ENCODE measurements at regions not wholly inside any gene's neighbourhood (a gene's known extent, or its start where the extent isn't known, plus 50 kb on each side); places are given as distances from the start of the nearest gene placed in this dataset.
"Not testable (repeated sequence)": the region's sequence is repeated elsewhere in the genome, so short reads cannot be mapped to it uniquely, and the experiment has no call there.

DNA sequence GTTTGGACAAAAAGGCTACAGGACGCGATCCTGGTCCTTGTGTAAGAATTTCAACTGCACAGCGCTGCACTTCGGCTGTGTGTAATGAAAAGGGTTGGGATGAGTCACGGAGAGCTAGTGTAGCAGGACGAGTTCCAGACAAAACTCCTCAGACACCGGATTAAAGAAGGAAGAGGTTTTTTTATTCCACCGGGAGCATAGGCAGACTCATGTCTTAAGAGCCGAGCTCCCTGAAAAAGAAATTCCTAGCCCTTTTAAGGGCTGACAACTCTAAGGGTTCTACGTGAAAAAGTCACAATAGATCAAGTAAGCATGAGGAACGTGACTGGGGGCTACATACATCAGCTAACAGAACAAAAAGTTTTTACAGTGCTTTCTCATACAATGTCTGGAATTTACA lies 54.8 kb upstream of the FAM90A1 start:
- not testable (repeated sequence) for DNase-seq (ENCODE audit: low read depth)

- not testable (repeated sequence) for DNase-seq (ENCODE audit: low read depth)
These were observed 58.3 kb upstream of the FAM90A1 start for GRCh38 chr12:8285681-8286080.

DNA sequence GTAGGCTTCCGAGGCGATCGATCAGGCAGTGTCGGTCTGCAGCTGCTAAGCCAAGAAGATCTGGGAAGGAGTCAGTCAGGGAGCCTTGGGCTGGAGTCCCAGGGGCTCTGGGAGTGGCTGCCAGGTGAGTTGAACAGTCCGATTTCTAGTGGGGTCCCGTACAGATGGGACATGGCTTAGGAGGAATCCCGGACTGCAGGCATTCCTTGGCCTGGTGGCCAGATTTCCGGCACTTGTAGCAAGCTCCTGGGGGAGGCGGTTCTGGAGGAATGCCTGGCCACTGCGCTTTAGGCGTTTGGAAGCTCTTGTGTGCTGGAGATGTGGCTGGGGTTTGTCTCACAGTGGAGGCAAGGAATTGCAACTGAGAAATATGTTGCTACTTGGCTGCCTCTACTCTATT lies 64.3 kb upstream of the FAM90A1 start:
- not testable (repeated sequence) for DNase-seq (ENCODE audit: low read depth)

DNA sequence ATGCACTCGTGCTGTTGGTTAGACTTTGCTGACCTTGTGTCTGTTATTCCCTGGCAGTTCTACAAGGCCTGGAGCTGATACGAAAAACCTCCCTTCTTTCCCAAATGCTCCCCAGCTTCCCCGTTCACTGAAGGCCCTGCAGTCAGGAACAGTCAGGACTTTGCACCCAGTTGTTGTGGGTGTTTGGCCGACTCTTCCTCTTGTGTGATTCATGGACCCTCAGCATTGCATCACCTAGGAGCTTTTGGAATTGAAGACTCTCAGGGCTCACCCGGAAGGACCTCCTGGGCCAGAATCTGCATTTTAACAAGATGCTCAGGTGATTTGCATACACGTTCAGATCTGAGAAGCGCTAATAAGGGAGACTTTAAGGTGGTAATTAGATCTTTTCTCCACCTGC lies 67.2 kb upstream of the FAM90A1 start:
- DNase-seq (ENCODE audit: low read depth), result not testable (repeated sequence)

- DNase-seq (ENCODE audit: low read depth), result not testable (repeated sequence)
These were observed 81.2 kb upstream of the FAM90A1 start for GRCh38 chr12:8308611-8309010.

GRCh38 chr12:8315997-8316396 lies 88.6 kb upstream of the FAM90A1 start:
- DNase-seq (ENCODE audit: low read depth), result not testable (repeated sequence)

GRCh38 chr12:8317675-8318074 lies 90.3 kb upstream of the FAM90A1 start:
- not testable (repeated sequence) for DNase-seq (ENCODE audit: low read depth)

GRCh38 chr12:8320251-8320730 lies 92.9 kb upstream of the FAM90A1 start:
- peak; percentile 1 for DNase-seq (ENCODE audit: low read depth)

DNA sequence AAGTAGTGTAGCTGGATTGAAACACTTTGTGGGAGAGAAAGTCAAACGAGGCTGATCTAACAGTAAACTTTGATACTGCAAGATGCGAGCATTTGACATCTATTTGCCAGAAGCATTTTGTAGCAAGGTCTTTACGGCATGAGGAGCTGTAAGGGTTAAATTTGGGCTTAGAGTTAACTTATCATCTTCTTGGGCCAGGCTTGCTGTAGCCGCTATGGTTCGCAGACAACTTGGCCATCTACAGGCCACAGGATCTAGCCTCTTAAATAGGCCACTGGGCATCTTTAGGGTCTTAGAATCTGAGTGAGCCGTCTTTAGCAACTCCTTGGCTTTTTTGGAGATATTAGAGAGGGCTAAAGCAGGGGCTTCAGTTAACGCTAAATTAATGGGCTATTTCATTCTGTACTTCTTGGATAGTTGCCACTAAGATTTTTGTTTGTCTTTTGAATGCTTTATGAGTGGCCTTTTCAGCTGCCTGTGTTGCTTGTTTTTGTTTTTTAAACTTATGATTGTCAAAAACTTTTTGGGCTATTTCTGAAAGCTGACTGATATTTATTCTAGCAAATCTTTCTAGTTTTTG lies 93.5 kb upstream of the FAM90A1 start:
- not testable (repeated sequence) for DNase-seq (ENCODE audit: low read depth)

GRCh38 chr12:8325145-8325839 lies 97.9 kb upstream of the FAM90A1 start:
- DNase-seq (ENCODE audit: low read depth), result not testable (repeated sequence)

GRCh38 chr12:8328835-8329234 lies 101.4 kb upstream of the FAM90A1 start:
- DNase-seq (ENCODE audit: low read depth), result not testable (repeated sequence)

DNA sequence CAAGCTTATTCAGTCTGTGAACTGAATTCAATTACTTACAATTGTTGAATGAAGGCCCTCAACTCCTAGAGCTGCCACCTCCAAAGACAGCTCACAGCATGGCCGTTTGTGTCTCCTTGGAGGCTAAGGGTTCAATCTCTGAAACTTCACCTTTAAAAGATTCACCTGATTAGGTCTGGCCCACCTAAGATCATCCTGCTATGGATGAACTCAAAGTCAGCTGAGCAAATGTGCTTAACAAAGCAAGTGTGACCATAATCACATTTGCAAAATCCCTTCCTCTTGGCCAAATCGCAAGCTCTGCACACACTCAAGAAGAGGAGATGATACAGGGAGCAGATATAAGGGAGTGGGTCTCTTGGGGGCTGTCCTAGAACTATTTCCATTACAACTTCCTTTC lies 105.0 kb upstream of the FAM90A1 start:
- DNase-seq (ENCODE audit: low read depth), result not testable (repeated sequence)

DNA sequence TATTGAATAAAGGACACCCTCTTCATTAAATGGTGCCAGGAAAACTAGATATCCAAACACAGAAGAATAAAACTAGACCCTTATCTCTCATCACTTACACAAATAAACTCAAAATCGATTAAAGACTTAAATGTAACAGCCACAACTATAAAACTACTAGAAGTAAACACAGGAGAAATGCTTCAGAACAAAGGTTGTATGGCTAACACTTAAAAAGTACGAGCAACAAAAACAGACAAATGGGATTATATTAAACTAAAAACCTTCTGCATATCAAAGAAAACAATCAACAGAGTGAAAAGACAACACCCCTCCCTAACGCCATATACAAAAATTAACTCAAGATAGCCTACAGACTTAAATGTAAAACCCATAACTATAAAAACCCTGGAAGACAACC lies 104.7 kb upstream of the CLEC6A start:
- not testable (repeated sequence) for DNase-seq (ENCODE audit: low read depth)

GRCh38 chr12:8354741-8355140 lies 101.0 kb upstream of the CLEC6A start:
- not testable (repeated sequence) for DNase-seq (ENCODE audit: low read depth)

GRCh38 chr12:8355531-8355930 lies 100.2 kb upstream of the CLEC6A start:
- DNase-seq (ENCODE audit: low read depth), result not testable (repeated sequence)

DNA sequence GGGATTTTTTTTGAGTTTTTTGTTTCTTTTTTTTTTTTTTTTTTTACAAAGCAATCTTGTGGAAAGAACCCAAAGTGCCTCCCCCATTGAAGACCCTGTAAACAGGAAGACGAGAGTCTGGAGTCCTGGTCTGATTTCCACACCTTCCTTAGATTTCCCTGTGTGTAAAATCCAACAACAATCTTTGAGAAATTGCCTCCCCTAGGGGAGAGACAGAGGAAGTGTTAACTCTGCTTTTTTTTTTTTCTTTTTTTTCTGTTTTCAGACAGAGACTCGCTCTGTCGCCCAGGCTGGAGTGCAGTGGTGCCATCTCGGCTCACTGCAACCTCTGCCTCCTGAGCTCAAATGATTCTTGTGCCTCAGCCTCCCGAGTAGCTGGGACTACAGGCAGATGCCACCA lies 82.0 kb upstream of the CLEC6A start:
- not testable (repeated sequence) for DNase-seq (ENCODE audit: low read depth)

DNA sequence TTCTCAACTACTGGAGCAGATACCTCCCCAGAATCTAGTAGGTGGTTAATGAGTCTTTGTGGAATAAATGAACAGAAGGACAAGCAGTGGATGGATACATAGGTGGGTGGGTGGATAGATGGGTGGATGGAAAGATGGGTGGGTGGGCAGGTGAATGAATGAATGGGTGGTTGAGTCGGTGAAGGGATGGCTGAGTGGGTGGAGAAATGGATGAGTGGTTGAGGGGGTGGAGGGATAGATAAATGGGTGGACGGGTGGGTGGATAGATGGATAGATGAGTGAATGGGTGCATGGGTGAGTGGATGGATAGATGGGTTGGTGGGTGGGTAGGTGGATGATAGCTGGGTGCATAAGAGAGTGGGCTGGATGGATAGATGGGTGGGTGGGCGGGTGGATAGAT lies 80.6 kb upstream of the CLEC6A start:
- DNase-seq (ENCODE audit: low read depth), result not testable (repeated sequence)

DNA sequence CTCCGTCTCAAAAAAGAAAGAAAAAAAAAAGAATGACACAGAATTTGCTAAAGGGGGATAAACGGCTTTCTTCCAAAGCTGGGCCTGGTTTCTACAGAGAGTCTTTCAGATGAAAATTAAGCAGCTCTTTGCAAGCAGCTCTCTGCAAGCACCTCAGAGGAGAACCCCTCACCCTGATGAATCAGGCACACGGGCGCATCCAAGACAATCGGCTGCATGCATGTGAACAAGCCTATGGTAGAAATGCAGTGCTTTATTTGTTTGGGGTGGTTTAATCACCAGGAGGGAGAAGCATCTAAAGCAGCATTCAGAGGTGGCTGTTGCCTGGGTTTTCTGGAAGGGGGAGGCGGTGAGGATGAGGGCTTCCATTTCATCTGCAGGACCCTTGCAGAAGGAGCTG lies 78.0 kb upstream of the CLEC6A start:
- not testable (repeated sequence) for DNase-seq (ENCODE audit: low read depth)

GRCh38 chr12:8382556-8382955 lies 73.2 kb upstream of the CLEC6A start:
- not testable (repeated sequence) for DNase-seq (ENCODE audit: low read depth)

DNA sequence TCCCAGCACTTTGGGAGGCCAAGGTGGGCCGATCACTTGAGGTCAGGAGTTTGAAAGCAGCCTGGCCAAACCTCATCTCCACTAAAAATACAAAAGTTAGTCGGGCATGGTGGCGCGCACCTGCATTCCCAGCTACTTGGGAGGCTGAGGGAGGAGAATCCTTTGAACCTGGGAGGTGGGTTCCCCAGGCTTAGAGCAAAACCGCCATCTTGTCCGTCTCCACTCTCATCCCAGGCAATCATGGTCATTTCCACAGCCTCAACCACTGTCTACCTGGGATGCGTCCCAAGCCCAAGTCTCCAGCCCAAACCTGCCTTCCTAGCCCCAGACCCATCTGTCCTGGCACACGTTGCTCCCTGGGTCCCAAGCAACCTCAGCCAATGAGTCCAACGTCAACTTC lies 71.1 kb upstream of the CLEC6A start:
- DNase-seq (ENCODE audit: low read depth), result not testable (repeated sequence)

- not testable (repeated sequence) for DNase-seq (ENCODE audit: low read depth)
These were observed 70.3 kb upstream of the CLEC6A start for GRCh38 chr12:8385431-8385830.

DNA sequence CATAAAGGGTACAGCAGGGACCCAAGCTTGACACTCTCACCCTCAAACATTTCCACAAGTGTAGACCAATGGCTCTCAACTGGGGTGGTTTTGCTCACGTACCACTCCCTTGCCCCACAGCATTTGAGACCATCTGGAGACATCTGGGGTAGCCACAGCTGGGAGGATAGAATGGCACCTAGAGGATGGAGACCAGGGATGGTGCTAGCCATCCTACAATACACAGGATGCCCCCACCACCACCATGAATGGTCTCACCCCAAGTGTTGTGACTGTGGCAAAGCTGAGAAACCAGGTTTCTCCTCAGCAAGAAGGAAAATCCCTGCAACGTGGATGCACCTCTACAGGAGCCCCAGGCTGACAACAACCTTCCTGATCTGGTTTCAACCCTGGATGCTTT lies 69.1 kb upstream of the CLEC6A start:
- DNase-seq (ENCODE audit: low read depth), result not testable (repeated sequence)

- DNase-seq (ENCODE audit: low read depth), result not testable (repeated sequence)
These were observed 66.5 kb upstream of the CLEC6A start for GRCh38 chr12:8389296-8389695.
